HUDEP-2 (cell line): ENCODE measurements at regions not wholly inside any gene's neighbourhood (a gene's known extent, or its start where the extent isn't known, plus 50 kb on each side); places are given as distances from the start of the nearest gene placed in this dataset.
A peak's percentile ranks its signal among the peaks of the same experiment; 100 is the strongest.

Source experiments
- DNase-seq, 76 experiments: peaks; one replicate each; lab custom pipeline; 2025; ENCODE audit not compliant: unreplicated experiment in 76 of 76; lab: John Stamatoyannopoulos, UW

DNA sequence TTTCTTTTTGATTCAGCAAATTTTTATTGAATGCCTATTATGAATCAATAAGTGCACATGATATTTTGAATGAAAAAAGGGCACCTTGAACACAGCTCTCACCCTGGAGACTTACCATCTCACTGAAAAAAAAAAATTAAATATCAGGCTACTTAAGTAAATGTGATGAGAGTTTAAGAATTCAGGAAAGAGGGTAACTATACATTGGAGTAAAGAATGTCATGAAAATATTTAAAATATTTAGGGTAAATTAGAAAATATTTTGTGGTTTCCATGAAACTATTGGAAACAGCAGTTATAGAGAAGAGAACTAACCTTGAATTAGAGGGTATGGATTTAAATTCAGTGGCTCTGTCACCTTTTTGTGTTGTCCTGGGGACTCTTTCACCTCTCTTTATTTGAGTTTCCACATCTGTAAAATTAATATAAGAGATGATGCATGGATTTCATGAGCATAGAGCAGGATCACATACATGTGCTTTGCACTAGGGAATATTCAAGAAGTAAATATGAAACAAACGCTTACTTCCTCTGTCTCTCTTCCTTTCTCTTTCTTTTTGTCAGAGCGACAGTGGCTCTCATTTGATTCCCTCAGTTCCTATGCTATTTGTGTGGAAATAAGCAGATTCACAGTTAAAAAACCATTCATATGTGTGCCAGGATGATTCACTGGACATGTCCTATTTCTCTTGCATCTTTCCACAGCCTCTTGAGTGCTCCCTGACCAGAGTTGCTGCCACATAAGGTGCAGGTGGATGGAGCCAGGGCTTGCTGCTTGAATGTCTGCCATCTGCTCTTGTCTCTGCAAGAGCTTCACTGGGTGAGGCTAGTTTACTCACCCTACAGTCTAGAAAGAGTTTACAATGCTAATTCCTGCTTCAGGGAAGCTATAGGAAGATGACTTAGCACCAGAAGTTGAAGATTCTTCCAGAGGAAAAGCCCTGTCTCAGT lies 533.1 kb downstream of the ETS1 start:
- no peak for DNase-seq

DNA sequence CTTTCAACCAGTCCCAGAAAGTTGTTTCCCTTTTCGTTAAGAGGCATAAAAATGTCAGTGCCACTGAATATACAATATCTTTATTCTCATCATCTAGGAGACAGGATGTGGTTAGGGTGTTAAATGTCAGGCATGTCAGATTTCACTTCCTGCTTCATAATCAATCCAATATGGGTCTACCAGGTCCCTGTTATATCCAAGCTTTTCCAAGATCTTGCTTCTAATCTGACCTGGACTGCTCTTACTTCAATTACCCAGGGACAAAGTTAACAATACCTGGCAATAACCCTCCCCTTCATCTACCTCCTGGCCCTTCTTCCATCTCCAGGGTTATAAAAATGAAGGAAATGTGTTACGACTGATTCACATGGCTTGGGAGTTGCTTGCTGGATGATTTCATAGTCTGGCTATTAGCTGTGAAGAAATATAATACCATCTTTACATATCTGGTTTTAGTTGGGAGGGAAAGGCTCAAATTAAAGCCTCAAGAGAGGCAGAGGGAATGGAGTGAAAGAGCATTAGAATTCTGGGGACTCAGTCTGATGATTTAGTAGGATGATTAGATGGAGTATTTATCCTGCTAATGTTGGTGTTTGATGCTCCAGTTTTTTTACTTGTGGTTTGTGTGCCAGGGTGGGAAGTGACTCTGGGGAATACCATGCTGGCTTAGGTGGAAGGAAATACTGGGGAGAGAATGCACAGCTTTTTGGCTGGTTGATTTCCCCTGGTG lies 534.3 kb downstream of the ETS1 start:
- no peak for DNase-seq

GRCh38 chr11:128048121-128048520 lies 539.2 kb downstream of the ETS1 start:
- no peak for DNase-seq

- no peak for DNase-seq
These were observed 540.3 kb downstream of the ETS1 start for GRCh38 chr11:128047026-128047425.

GRCh38 chr11:128046213-128046612 lies 541.1 kb downstream of the ETS1 start:
- DNase-seq, result no peak

DNA sequence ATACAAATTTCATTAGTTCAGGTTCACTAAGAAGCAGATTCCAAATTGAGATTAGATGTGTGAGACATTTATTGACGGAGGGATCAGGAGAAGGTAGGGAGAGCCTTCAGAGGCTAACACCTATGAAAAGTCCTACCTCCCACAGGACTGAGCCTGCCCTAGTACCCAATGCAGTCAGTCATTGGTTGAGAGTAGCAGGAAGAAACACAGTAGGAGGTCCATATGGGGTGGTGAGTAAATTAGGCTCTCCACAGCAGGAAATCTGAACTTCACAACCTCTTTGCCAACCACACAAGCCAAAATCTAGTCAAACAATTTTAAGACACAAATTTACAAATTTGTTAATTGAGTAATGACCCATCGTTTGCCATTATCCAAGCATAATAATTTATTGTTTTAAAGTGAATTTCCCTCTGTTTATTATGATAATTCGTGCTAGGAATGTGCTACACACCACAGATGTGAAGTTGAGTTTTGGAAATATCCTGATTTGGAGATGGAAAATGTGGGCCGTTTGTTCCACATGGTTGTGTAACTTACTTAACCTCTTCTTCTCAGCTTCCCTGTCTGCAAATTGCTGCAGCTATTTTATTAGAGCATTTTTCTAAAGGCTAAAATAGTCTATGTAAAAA lies 542.1 kb downstream of the ETS1 start:
- DNase-seq, result no peak

- peak in 5 of 76 experiments; percentile 7 to 31 (median 14) for DNase-seq
These were observed 545.0 kb downstream of the ETS1 start for GRCh38 chr11:128042290-128042751.

- no peak for DNase-seq
These were observed 546.8 kb downstream of the ETS1 start for GRCh38 chr11:128040603-128041002.

DNA sequence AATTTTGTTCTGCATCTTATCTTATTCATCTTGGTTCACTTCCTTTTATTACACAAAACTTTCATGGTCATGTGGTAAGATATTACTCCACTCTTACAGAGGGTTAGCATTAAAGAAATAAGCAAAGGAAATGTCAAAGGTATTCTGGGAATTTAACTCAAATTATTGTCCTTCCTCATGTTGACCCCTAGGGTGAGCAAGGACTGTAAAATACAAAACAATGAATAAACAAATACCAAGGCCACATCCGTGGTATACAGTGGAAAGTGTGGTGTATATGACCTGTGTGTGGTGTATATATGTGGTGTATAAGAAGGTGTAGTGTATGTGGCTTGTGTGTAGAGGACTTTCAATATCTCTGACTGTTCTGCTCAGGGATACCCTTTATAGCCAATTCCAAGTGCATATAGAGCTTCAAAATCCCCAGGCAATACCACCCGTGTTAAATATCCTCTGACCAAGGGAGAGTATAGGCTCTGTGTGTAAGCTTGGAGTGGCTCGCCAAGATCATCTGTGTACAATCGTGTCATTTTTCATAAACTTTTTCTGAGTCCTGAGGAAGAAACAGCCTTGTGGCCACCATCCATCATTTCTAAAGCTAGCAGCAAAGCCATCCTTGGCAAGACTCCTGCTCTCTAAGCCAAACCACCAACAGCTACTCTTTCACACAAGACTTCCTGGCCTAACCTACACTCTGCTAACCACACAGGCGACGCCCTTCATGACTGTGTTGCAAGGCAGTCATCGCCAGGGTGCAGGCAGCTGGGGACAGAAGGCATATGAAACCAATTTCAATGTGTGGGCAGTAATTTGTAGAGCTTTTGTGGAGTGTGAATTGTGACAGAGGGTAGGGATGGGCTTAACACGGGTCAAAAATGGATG lies 548.0 kb downstream of the ETS1 start:
- DNase-seq, result peak in 6 of 76 experiments; percentile 4 to 37 (median 14)

DNA sequence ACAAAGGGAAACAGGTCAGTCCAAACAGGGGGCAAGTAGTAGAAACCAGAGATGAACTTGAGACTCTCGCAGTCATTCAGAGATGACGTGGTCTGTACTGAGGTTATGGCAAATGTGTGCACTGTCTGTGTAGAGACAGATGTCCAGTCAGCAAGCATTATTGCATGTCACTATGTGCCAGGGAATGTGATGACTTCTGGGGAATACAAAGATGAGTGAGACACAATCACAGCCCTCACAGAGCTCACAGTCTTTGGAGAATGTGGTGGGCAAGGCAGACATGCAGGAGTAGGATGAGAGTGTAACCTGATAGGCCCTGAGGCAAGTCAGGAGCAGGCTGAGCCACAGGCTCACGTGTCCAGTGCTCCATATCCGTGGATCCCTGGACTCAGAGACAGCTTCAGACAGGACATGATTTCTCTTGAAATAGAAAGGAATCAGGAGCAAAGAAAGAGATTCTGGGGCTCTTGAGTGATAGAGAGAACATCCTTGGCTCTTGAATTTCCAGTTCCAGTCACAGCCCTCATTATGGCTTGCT lies 550.7 kb downstream of the ETS1 start:
- DNase-seq, result no peak

DNA sequence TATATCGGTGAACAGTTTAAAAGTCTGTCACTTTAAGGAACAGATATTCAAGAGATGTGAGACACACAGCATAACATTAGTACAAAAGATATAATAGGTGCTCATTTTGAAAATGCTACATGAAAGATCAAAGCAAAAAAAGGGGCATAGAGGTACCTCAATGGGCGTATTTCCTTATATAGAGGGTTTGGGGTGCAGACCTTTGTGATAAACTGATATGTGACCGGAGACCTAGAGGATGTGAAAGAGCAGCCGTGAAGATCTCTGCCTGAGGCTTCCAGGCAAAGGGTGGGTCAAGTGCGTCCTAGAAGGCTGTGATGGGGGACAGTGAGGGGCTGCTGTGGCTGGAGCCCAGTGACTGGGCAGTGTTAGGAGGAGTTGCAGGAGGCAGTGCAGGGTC lies 551.4 kb downstream of the ETS1 start:
- no peak for DNase-seq

GRCh38 chr11:128031538-128032134 lies 555.7 kb downstream of the ETS1 start:
- peak in 11 of 76 experiments; percentile 0 to 23 (median 7) for DNase-seq

GRCh38 chr11:128029219-128029722 lies 558.1 kb downstream of the ETS1 start:
- DNase-seq, result no peak

GRCh38 chr11:128026596-128026995 lies 560.8 kb downstream of the ETS1 start:
- DNase-seq, result no peak

- DNase-seq, result no peak
These were observed 564.6 kb downstream of the ETS1 start for GRCh38 chr11:128022761-128023160.

DNA sequence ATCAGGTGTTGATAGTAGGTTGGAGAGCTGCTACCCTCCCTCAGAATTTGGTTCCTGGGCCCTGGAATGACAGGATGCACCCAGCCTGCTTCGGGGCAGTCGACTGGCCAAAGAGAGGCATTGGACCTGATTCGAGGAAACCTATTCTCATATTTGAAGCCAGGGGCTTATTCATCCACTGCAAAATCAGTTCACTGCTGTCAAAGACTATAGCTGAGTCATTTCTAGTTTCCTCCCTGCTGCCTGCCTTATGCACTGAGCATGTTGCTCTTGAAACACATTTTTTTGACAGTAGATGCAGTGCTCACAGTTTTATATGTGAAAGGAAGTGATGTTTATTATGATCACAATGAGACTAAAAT lies 565.4 kb downstream of the ETS1 start:
- no peak for DNase-seq

DNA sequence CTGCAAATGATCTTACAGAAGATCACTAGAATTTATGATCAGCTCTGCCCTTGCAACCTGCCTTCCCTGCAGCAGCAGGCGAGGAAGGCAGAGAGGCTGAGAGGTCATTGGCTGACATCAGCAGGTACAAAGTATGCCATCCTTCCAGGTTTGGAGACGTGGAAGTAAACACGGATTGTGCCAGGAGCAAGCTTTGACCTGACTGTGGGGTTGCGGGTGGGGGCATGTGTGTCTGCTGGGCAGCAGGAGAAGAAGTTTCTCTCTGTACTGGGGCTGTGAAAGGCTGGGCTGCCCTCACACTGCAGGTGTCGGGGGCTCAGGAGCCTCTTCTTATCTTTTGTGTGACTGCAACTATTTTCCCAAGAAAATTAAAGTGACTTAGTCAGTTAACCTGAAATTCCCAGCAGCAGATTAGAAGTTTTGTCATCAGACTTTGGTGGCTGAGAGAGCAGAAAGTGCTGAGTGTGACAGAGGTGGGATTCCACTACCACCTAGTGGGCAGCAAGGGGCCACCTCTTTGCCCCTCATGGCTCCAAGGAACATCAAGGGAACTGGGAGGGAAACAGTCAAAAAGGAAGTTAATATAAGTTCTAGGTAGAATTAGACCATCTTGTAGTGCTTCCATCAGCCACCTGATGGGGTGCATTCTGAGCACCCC lies 565.9 kb downstream of the ETS1 start:
- DNase-seq, result no peak

- no peak for DNase-seq
These were observed 568.7 kb downstream of the ETS1 start for GRCh38 chr11:128018692-128019091.

DNA sequence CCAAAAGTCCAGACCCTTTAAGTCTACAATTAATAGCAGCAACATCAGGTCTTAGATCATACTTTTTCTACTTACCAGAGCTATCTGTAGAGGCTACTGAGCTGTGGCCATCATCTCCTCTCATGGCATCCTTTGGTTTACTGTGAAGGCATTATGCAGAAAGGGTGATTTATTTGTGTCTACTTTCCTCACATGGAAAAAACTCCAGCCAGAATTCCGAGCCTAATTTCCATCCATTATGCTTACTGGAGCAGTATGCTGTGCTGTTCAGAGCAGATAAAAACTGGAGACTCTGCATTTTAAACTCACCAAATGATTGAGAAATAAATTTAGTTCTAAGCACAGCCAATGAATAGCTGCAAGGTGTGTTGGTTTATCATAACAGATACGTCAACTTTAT lies 581.8 kb downstream of the ETS1 start:
- no peak for DNase-seq
